Immature natural killer cell (primary cell): ENCODE measurements at regions not wholly inside any gene's neighbourhood (a gene's known extent, or its start where the extent isn't known, plus 50 kb on each side); places are given as distances from the start of the nearest gene placed in this dataset.
A peak's percentile ranks its signal among the peaks of the same experiment; 100 is the strongest.

ENCODE experiments used
- DNase-seq, 3 donors: peaks; one replicate each; pipeline ENCODE4 v3.0.0; 2022; ENCODE audit warnings: mixed read lengths in 1 of 3
- H3K27ac Mint-ChIP-seq, 6 donors: one replicate each; pipeline ENCODE4 v1.8.0; 2020; ENCODE audit warnings: mixed read lengths in 6 of 6, mild to moderate bottlenecking in 5 of 6, inconsistent platforms in 4 of 6, moderate library complexity in 3 of 6
- H3K27me3 Mint-ChIP-seq, 3 donors: one replicate each; pipeline ENCODE4 v1.8.0; 2020 to 2021; ENCODE audit warnings: low read depth in 3 of 3, mild to moderate bottlenecking in 3 of 3, mixed read lengths in 3 of 3, moderate library complexity in 3 of 3, inconsistent platforms in 1 of 3
- H3K36me3 Mint-ChIP-seq, 3 donors: one replicate each; pipeline ENCODE4 v1.8.0; 2020; ENCODE audit warnings: mixed read lengths in 3 of 3, inconsistent platforms in 2 of 3, mild to moderate bottlenecking in 2 of 3
- H3K4me1 Mint-ChIP-seq, 2 donors: one replicate each; pipeline ENCODE4 v1.8.0; 2020; ENCODE audit warnings: inconsistent platforms in 2 of 2, mild to moderate bottlenecking in 2 of 2, mixed read lengths in 2 of 2, moderate library complexity in 1 of 2
- H3K4me3 Mint-ChIP-seq, 5 donors: one replicate each; pipeline ENCODE4 v1.8.0; 2020; ENCODE audit warnings: mild to moderate bottlenecking in 5 of 5, mixed read lengths in 5 of 5, inconsistent platforms in 3 of 5, moderate library complexity in 3 of 5
- H3K9me3 Mint-ChIP-seq, 6 donors: one replicate each; pipeline ENCODE4 v1.8.0; 2020; ENCODE audit warnings: mild to moderate bottlenecking in 6 of 6, mixed read lengths in 6 of 6, inconsistent platforms in 4 of 6, moderate library complexity in 3 of 6

GRCh38 chr9:126556560-126557250 lies 57.0 kb upstream of the LMX1B start:
- no peaks in the 10 kb centered on the region for H3K4me1 Mint-ChIP-seq
- H3K4me3 Mint-ChIP-seq: no peak overlapping the region
- H3K27ac Mint-ChIP-seq: no peak overlapping the region
- no peak for DNase-seq
- peaks cover 2 to 13% (median 9%) of the 10 kb centered on the region in 3 donors for H3K27me3 Mint-ChIP-seq
- H3K36me3 Mint-ChIP-seq: no peaks in the 10 kb centered on the region
- H3K9me3 Mint-ChIP-seq: no peaks in the 10 kb centered on the region

- Mint-ChIP-seq H3K4me1 (no peaks in the 10 kb centered on the region), H3K9me3 (no peaks in the 10 kb centered on the region), H3K27me3 (peaks cover 2 to 13% (median 11%) of the 10 kb centered on the region in 3 donors), H3K36me3 (no peaks in the 10 kb centered on the region), H3K4me3 (no peak overlapping the region), H3K27ac (no peak overlapping the region)
- DNase-seq: peak; percentile 53 to 62 (median 55)
These were observed 55.6 kb upstream of the LMX1B start for GRCh38 chr9:126558051-126558665.

GRCh38 chr9:126559296-126559695 lies 54.4 kb upstream of the LMX1B start:
- Mint-ChIP-seq H3K36me3 (no peaks in the 10 kb centered on the region), H3K27me3 (peaks cover 2 to 20% (median 15%) of the 10 kb centered on the region in 3 donors), H3K27ac (no peak overlapping the region), H3K4me1 (no peaks in the 10 kb centered on the region), H3K9me3 (no peaks in the 10 kb centered on the region), H3K4me3 (no peak overlapping the region)
- DNase-seq: no peak

GRCh38 chr9:126561582-126561981 lies 52.1 kb upstream of the LMX1B start:
- Mint-ChIP-seq H3K27ac (no peak overlapping the region), H3K4me3 (no peak overlapping the region), H3K4me1 (no peaks in the 10 kb centered on the region), H3K36me3 (no peaks in the 10 kb centered on the region), H3K27me3 (peaks cover 2 to 32% (median 15%) of the 10 kb centered on the region in 3 donors), H3K9me3 (no peaks in the 10 kb centered on the region)
- no peak for DNase-seq

GRCh38 chr9:126563556-126563955 lies 50.2 kb upstream of the LMX1B start:
- Mint-ChIP-seq H3K27ac (no peak overlapping the region), H3K9me3 (no peaks in the 10 kb centered on the region), H3K4me3 (no peak overlapping the region), H3K4me1 (no peaks in the 10 kb centered on the region), H3K27me3 (peaks cover 2 to 36% (median 12%) of the 10 kb centered on the region in 3 donors), H3K36me3 (no peaks in the 10 kb centered on the region)
- no peak for DNase-seq
